ENCODE measurements at regions not wholly inside any gene's neighbourhood (a gene's known extent, or its start where the extent isn't known, plus 50 kb on each side); places are given as distances from the start of the nearest gene placed in this dataset.

GRCh38 chr6:163745536-163746400 lies 331.2 kb downstream of the QKI start:
- no peak for TF ChIP-seq ZNF8 (CRISPR knock-in tag; IDR thresholded peaks at IDR 0.05)
- TF ChIP-seq ESRRG (CRISPR knock-in tag; IDR thresholded peaks at IDR 0.05): no peak

Data from SK-N-SH treated with all-trans-retinoic acid at 6 μM for 48 hours (cell line).